ENCODE measurements at regions not wholly inside any gene's neighbourhood (a gene's known extent, or its start where the extent isn't known, plus 50 kb on each side); places are given as distances from the start of the nearest gene placed in this dataset.

DNA sequence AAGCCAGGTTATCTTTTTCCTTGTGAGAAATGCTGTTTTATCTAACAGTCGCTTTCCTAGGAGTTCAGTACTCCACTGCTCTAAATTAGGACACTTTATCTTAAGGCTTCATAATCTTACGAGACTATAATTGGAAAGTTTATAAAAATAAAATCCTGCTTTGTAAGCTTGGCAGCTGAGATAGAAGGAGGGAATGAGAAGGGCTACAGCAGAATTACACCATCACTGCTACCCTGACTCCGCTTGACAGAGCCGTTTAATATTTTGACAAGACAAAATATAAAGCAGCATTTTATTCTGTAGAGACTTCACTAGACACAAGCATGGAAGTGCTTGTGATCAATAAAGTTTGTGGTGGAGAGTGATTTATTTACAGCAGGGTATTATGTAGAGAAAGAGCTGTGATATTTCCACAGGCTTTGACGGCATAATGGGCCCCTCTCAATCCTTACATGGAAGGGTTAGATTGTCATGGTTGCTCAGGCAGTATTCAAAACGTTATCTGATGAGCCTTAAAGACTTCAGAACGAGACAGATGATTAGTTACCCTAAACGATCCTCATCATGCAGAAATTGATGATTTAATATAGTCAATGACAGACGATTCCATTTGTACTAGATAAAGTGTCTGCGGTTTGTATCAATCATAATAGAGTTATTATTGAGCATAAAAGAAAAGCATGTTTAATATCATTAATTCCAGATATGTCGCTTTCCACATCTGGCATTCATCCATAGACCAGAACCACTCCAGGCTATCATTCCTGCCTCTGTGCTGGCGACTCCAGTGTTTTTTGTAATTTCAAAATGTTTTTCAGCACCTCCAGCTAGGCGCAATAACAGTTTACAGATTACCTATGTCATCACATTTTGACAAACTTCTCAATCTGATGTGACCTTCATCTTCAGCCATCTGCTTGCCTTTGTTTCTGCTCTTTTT is 242.2 kb downstream of the FIGN start:
- TF ChIP-seq, protein P1, sequence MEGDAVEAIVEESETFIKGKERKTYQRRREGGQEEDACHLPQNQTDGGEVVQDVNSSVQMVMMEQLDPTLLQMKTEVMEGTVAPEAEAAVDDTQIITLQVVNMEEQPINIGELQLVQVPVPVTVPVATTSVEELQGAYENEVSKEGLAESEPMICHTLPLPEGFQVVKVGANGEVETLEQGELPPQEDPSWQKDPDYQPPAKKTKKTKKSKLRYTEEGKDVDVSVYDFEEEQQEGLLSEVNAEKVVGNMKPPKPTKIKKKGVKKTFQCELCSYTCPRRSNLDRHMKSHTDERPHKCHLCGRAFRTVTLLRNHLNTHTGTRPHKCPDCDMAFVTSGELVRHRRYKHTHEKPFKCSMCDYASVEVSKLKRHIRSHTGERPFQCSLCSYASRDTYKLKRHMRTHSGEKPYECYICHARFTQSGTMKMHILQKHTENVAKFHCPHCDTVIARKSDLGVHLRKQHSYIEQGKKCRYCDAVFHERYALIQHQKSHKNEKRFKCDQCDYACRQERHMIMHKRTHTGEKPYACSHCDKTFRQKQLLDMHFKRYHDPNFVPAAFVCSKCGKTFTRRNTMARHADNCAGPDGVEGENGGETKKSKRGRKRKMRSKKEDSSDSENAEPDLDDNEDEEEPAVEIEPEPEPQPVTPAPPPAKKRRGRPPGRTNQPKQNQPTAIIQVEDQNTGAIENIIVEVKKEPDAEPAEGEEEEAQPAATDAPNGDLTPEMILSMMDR (IDR thresholded peaks at IDR 0.05), result no peak
- no peak for TF ChIP-seq POLR2A (IDR thresholded peaks at IDR 0.05)

Measured in esophagus squamous epithelium (tissue), 4 donors.